Thymus (tissue), 11 donors: ENCODE measurements at regions not wholly inside any gene's neighbourhood (a gene's known extent, or its start where the extent isn't known, plus 50 kb on each side); places are given as distances from the start of the nearest gene placed in this dataset.
A peak's percentile ranks its signal among the peaks of the same experiment; 100 is the strongest.
"Not testable (repeated sequence)": the region's sequence is repeated elsewhere in the genome, so short reads cannot be mapped to it uniquely, and the experiment has no call there.

ENCODE experiments used
- DNase-seq, 9 donors: peaks; one replicate each; pipeline ENCODE4 v3.0.0-alpha.2; 2013; ENCODE audit warnings: low spot score in 9 of 9, low read depth in 6 of 9, missing footprints in 1 of 9
- H3K27ac ChIP-seq, 2 donors: one replicate each; pipeline ENCODE4 v1.5.1; 2013; ENCODE audit warnings: control low read depth in 1 of 2, low read depth in 1 of 2, low read length in 1 of 2, mild to moderate bottlenecking in 1 of 2, moderate library complexity in 1 of 2
- H3K27me3 ChIP-seq, 2 donors: one replicate each; pipeline ENCODE4 v1.5.1; 2013; ENCODE audit warnings: low read length in 1 of 2; ENCODE audit not compliant: control insufficient read depth in 2 of 2, insufficient read depth in 1 of 2
- H3K36me3 ChIP-seq, 2 donors: one replicate each; pipeline ENCODE4 v1.5.1; 2013; ENCODE audit warnings: low read length in 1 of 2, mild to moderate bottlenecking in 1 of 2, moderate library complexity in 1 of 2; ENCODE audit not compliant: control insufficient read depth in 2 of 2, insufficient read depth in 2 of 2
- H3K4me1 ChIP-seq, 2 donors: one replicate each; pipeline ENCODE4 v1.5.1; 2013; ENCODE audit warnings: low read length in 2 of 2; ENCODE audit not compliant: control insufficient read depth in 2 of 2, insufficient read depth in 2 of 2
- H3K4me3 ChIP-seq, 2 donors: one replicate each; pipeline ENCODE4 v1.5.1; 2013; ENCODE audit warnings: low read length in 2 of 2, control low read depth in 1 of 2, mild to moderate bottlenecking in 1 of 2
- H3K9me3 ChIP-seq, 2 donors: one replicate each; pipeline ENCODE4 v1.5.1; 2013; ENCODE audit warnings: low read length in 1 of 2, mild to moderate bottlenecking in 1 of 2; ENCODE audit not compliant: control insufficient read depth in 2 of 2, insufficient read depth in 1 of 2
- whole genome bisulfite sequencing: extraction: QIAGEN DNeasy Blood & Tissue Kit; methylation state at CpG from one replicate; pipeline ENCODE4 v1.1.7; 2013; 5-methylcytosine and 5-hydroxymethylcytosine counted together
- donor health status: healthy.

DNA sequence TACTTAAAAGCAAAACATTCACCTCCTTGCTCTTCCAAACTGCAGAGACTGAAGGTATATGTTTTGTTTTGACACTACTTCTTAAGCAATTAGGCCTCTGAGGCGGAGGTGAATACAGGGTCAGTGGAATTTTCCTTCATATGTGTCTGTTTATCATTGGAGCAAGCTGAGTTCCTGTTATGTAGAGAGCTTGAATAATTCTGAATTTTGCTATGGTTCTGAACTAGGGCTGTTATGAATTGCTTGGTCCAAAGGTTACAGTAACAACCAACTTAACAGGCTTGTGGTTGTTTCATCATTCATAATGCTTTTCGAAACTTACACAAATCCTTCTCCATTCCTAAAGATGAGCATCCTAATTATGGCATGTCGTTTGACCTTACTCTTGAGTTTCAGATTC lies 444.6 kb upstream of the MEF2C start:
- DNase-seq, result no peak
- Histone ChIP-seq H3K9me3 (no peaks in the 10 kb centered on the region), H3K4me1 (no peaks in the 10 kb centered on the region), H3K27ac (no peak overlapping the region), H3K36me3 (no peaks in the 10 kb centered on the region), H3K27me3 (no peaks in the 10 kb centered on the region), H3K4me3 (no peak overlapping the region)
- WGBS, result 77% methylated on average over 3 of the region's 3 CpGs

DNA sequence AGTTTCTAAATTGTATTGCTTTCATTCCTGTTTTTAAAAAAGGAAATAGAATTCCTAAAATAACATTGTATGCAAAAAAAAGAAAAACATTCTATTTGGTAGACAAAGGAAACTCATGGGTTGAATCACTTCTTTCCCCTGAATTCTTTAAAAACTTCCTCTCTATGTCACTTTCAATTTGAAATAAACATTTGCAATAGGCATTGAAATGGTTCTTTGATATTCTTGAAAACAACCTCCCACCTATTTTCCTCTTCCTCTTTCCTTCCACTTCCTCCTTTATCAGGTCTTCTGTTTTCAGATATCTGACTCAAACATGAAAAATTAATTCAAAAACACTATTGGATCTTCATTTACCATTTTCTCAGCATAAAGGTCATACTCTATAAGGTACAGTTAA lies 442.0 kb upstream of the MEF2C start:
- Histone ChIP-seq H3K9me3 (no peaks in the 10 kb centered on the region), H3K27ac (no peak overlapping the region), H3K27me3 (no peaks in the 10 kb centered on the region), H3K4me1 (no peaks in the 10 kb centered on the region), H3K36me3 (no peaks in the 10 kb centered on the region), H3K4me3 (no peak overlapping the region)
- DNase-seq, result no peak

DNA sequence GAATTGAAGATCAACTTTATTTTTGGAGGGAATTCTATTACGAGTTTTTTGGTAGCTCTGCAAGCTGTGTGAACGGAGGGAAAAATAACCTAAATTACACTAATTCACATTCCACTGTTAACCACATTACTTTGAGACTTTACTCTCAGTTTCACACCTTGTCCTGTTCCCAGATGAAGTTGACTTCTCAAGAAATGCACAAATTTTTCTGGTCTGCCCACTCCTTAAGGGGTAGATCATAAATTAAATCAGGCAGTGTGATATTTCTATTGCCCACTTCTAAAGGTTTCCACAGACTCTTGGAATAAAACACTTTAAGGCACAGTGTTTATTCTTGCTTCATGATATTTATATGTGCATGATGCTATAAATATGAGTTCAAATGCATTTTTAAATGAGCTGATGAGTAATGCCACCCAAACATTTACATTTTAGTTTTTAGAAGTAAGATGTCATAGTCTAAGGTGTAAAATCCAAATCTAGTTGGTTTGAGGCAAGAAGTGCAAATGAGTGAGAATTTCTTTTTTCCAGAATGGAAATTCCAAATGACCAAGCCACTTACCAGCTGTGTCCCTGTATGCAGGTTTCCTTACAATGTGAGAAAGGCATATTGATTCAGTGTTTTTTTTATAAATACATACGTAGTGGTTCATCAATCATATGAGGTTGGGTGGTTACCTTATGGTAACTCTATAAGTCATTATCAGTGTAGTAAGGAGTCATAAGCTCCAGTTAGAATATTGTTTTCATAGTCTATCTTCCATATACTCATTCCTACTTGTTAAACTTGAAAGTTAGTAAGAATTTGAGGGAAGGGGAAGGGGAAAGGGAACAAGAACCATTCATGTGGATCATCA lies 437.7 kb upstream of the MEF2C start:
- 95% methylated on average over 3 of the region's 3 CpGs for WGBS
- no peaks in the 10 kb centered on the region for H3K36me3 ChIP-seq
- H3K27me3 ChIP-seq, result no peaks in the 10 kb centered on the region
- H3K4me1 ChIP-seq, result no peaks in the 10 kb centered on the region
- no peak for DNase-seq
- H3K9me3 ChIP-seq, result no peaks in the 10 kb centered on the region
- H3K4me3 ChIP-seq, result no peak overlapping the region
- H3K27ac ChIP-seq, result no peak overlapping the region

DNA sequence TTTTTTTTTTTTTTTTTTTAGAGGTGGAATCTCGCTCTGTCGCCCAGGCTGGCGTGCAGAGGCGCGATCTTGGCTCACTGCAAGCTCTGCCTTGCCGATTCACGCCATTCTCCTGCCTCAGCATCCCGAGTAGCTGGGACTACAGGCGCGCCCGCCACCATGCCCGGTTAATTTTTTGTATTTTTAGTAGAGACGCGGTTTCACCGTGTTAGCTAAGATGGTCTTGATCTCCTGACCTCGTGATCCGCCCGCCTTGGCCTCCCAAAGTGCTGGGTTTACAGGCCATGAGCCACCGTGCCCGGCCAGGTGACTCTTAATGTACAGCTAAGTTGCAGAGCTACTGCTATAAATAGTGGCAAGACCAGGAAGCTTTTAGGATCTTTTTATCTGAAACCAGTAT lies 434.9 kb upstream of the MEF2C start:
- 97% methylated on average over 20 of the region's 20 CpGs for WGBS
- not testable (repeated sequence) for H3K4me3 ChIP-seq, H3K9me3 ChIP-seq, H3K4me1 ChIP-seq, H3K27ac ChIP-seq, H3K36me3 ChIP-seq, H3K27me3 ChIP-seq, DNase-seq

DNA sequence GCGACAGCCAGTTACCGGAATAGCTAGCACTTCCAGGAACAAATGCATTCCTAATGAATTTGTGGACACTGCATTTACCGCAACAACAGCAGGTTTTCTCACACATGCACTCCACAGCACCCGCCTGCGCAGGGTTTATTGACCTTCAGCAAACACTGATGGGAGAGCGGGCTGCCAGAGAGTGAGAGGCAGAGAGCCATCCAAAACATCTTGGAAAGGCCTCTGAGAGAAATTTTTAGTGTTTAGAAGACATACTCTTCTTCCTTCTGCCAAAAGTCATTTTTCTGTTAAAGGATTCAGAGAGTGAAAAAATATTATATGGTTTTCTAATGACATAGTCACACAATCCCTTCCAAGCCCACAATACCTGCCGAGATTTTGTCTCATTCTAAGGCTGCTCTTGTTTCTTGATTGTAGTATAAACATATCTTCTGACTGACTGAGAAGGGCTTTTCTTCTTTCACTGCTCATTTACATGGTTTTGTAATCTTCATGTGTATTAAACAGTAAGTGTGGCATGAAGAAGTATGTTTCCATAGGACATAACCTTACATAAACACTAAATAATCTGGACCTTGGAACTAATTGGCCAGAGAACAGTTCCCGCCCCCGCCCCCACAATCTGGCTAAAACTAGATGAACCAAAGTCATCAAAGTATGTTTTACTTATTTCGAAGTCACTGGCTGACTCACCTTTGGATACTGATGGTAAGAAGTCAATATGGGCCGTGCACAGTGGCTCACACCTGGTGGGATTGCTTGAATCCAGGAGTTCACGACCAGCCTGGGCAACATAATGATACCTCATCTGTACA lies 432.5 kb upstream of the MEF2C start:
- 91% methylated on average over 12 of the region's 12 CpGs for WGBS
- Histone ChIP-seq H3K36me3 (no peaks in the 10 kb centered on the region), H3K27ac (no peak overlapping the region), H3K9me3 (no peaks in the 10 kb centered on the region), H3K27me3 (no peaks in the 10 kb centered on the region), H3K4me1 (peaks cover 0 to 3% of the 10 kb centered on the region in 2 donors), H3K4me3 (no peak overlapping the region)
- DNase-seq, result no peak

DNA sequence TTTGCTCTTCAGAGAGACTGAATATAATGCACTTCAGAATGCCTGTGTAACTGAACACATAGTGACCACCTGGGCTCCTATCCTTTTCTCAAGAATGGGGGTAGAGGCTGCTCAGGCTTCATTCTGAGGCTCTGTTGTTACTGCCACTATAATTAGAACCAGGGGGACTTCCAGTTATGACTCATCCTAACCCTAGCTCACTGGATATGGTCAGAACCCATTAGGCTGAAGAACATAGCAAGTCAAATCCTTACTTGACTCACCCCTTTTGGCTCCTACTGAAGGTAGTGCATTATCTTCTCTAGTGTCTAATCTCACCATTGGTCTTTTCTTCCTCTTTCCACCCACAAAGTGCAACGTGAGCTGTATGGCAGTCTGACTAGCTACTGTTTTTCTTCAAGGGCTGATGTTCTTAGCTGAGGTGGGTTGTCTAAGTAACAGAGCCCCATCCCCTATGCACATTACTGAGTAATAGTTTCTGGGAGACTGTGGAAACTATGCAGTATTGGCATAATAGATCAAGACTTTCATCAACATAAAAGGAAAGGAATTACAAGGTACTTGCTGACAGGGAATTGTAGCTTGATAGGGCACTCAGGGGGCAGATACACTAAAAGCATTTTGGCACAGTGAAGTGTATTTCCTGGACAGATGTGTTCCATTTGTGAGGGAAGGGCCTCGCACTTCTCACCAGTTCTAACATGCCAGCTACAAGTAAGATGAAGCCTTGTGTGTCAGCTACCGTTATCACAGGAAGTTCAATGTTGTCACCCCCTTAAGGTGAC lies 431.0 kb upstream of the MEF2C start:
- Histone ChIP-seq H3K27ac (peak overlapping the region; percentile 36 to 40), H3K4me1 (peaks cover 0 to 3% of the 10 kb centered on the region in 2 donors), H3K4me3 (no peak overlapping the region), H3K9me3 (no peaks in the 10 kb centered on the region), H3K36me3 (no peaks in the 10 kb centered on the region), H3K27me3 (no peaks in the 10 kb centered on the region)
- peak in 5 of 9 donors; percentile 3 to 53 (median 16) for DNase-seq
- WGBS, result 22% methylated on average over 3 of the region's 3 CpGs

DNA sequence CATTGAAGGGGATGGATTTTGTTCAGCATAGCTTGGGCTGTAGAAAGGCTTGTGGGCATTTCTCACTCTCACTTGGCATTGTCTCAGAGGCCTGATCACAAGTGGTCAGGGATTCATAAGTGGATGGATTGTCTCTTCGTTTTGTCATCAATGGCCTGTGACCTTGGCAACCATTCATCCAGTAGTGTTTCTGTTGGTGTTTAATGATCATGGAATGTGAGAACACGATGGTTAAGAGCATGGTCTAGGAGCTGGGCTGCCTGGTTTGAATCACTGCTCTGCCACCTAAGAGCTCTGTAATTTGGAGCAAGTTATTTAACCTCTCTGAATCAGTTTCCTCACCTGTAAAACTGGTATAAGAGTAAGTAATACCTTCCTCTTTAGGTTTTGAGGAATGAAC lies 430.1 kb upstream of the MEF2C start:
- H3K4me1 ChIP-seq, result peaks cover 0 to 3% of the 10 kb centered on the region in 2 donors
- H3K27me3 ChIP-seq, result no peaks in the 10 kb centered on the region
- DNase-seq, result no peak
- H3K9me3 ChIP-seq, result no peaks in the 10 kb centered on the region
- no peak overlapping the region for H3K4me3 ChIP-seq
- 80% methylated on average over 2 of the region's 2 CpGs for whole genome bisulfite sequencing
- no peaks in the 10 kb centered on the region for H3K36me3 ChIP-seq
- no peak overlapping the region for H3K27ac ChIP-seq

DNA sequence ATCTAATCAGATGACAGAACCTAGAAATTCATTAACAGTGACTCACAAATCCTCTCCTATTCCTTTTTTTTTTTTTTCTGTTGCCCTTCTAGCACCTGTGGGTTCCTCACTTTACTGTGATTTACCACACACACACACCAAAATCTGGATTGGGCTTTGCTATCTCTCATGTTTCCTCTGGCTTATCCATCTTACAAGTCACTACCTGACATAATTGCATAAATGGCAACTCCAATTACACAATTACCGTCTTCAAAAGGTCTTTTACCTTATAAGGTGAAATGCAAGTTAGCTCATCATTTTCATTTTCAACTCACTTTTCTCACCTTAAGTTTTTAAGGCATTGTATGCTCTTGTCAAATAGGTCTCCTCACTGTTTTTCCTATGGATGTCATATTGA lies 426.3 kb upstream of the MEF2C start:
- H3K9me3 ChIP-seq, result no peaks in the 10 kb centered on the region
- H3K4me3 ChIP-seq, result no peak overlapping the region
- no peaks in the 10 kb centered on the region for H3K4me1 ChIP-seq
- H3K27me3 ChIP-seq, result no peaks in the 10 kb centered on the region
- H3K27ac ChIP-seq, result no peak overlapping the region
- H3K36me3 ChIP-seq, result no peaks in the 10 kb centered on the region
- 91% methylated on average over 1 of the region's 1 CpG for WGBS
- DNase-seq, result no peak

DNA sequence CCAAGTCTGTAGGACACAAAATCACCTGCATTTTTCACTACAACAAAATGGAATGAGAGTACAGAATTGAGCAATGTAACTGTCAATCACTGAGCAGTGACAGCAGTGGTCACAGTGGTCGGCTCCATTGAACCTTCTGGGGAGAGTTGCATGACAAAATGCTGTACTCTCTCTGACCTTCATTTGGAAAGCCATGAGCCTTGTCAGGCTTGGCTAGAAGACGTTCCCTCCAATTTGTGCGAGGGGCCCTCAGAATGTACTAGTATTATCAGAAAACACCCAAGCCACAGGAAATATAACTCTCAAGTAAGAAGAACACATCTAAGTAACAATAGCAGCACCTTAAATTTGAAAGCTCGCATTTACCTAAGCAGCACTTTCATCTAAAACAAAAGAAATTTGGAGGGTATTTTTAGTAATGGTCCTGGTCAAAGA lies 425.6 kb upstream of the MEF2C start:
- Histone ChIP-seq H3K36me3 (no peaks in the 10 kb centered on the region), H3K4me3 (no peak overlapping the region), H3K27me3 (no peaks in the 10 kb centered on the region), H3K27ac (no peak overlapping the region), H3K9me3 (no peaks in the 10 kb centered on the region), H3K4me1 (no peaks in the 10 kb centered on the region)
- DNase-seq, result no peak
- WGBS, result 89% methylated on average over 4 of the region's 4 CpGs
